ENCODE measurements at regions not wholly inside any gene's neighbourhood (a gene's known extent, or its start where the extent isn't known, plus 50 kb on each side); places are given as distances from the start of the nearest gene placed in this dataset.
"Not testable (repeated sequence)": the region's sequence is repeated elsewhere in the genome, so short reads cannot be mapped to it uniquely, and the experiment has no call there.

DNA sequence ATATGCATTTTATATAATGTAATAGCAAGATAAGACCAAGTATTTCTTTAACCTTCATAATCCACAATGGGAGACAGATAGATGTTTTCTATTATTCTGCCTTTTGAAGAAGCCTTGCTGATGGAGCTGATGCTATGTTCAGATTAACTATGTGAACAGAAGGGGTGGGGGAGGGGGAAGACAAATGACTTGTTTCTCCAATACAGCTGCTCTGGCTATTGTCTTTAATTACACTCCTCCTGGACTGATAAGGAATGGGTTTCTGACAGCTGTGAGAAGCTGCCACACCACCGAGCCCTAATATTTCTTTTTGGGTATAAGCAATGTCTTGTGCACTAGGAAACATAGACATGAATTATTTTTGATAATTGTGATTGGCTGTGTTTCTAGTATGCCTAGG lies 62.0 kb downstream of the CAVIN4 start:
- DNase-seq (ENCODE audit: low spot score): no peak

DNA sequence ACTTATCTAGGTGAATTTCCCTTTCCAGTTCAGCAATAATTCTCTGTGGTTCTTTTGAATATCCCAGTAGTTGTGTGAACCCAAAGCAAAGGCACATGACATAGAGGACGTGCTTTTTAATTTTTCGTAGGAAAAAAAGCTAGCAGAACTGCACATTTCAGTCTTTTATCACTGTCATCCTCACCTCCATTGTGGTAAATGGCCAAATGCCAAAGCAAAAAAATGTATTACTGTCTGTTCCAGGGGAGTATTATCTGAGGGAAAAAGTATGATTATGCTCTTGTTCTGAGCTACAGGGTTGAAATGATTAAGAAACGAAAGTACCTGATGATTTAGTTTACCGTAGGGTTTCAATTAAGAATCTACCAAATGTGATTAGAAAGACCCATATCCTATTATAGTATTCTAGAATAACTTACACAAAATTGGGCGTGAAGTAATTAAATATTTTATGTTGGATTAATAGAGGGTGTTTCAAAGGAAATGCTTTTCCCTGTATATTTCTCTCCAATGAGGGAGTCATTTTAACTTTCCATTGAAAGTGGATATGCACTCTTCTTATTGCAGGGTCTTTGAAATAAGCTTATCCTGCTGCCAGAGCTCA lies 62.7 kb downstream of the CAVIN4 start:
- DNase-seq (ENCODE audit: low spot score): no peak

- DNase-seq (ENCODE audit: low spot score): no peak
These were observed 63.3 kb downstream of the CAVIN4 start for GRCh38 chr9:100641166-100641565.

DNA sequence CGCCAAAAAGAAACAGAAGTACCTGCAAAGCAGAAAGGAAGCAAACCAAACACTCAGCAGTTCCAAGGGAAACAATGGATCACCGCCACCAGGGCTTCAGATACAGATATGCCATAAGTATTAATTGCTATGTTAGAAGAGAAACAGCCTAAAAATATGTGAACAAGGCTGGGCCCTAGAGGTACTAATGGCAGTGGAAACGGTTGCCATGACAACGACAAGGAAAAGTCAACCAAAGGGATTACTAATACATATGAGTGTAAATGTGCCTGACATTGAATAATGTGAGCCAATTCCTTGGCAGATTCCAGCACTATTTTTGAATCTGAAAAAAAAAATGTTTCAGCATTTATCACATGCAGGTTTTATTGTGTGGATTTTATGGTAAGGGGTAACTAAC lies 75.0 kb downstream of the CAVIN4 start:
- DNase-seq (ENCODE audit: low spot score): no peak

GRCh38 chr9:100653643-100654334 lies 75.9 kb downstream of the CAVIN4 start:
- DNase-seq (ENCODE audit: low spot score): no peak

DNA sequence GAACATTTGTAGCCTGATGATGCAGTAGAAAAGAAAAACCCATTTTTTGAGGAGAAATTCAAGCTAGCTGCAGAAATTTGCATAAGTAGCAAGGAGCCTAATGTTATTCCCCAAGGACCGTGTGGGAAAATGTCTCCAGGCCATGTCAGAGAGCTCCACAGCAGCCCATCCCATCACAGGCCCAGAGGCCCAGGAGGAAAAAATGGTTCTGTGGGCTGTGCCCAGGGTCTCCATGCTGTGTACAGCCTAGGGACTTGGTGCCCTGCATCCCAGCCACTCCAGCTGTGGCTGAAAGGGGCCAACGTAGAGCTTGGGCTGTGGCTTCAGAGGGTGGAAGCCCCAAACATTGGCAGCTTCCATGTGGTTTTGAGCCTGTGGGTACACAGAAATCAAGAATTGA lies 79.0 kb downstream of the CAVIN4 start:
- not testable (repeated sequence) for DNase-seq (ENCODE audit: low spot score)

DNA sequence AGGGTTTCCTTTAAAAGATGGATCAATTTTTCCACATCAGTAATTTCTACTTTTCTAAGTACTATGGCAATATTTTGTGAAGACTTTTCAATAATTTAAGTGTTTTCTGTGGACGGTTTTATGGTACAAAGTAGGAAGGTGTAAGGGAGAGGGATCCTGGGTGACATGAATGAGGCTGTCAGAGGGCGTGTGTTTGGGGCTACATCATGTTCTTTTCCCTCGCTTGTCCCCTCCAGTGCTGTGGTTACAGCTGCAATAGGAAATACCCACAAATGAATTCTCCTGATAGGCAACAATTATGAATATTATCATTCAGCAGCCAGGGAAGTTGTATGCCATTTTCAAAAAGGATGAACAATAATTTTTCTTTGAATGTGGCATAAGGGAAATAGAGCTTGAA lies 83.8 kb downstream of the CAVIN4 start:
- DNase-seq (ENCODE audit: low spot score): no peak

DNA sequence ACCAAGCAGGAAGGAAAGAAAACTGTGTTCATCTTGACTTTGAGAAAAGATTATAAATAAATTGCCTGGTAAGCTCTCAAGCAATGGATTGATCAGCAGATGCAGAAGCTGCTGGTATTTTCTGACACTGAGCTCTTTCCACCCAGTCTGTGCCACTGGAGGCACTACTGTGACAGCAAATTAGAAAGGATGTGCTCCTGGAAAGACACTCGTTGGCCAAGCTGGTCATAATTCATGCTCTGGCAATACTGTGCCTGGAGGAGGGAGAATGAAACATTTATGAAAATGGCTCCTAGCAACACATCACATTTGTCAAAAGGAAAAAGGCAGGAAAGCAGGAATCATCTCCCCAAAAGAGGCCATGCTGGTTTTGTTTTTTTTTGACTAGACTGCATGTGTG lies 84.2 kb downstream of the CAVIN4 start:
- no peak for DNase-seq (ENCODE audit: low spot score)

- no peak for DNase-seq (ENCODE audit: low spot score)
These were observed 89.6 kb downstream of the CAVIN4 start for GRCh38 chr9:100667448-100667847.

- DNase-seq (ENCODE audit: low spot score): no peak
These were observed 90.1 kb downstream of the CAVIN4 start for GRCh38 chr9:100668024-100668423.

GRCh38 chr9:100669968-100670367 lies 92.1 kb downstream of the CAVIN4 start:
- no peak for DNase-seq (ENCODE audit: low spot score)

DNA sequence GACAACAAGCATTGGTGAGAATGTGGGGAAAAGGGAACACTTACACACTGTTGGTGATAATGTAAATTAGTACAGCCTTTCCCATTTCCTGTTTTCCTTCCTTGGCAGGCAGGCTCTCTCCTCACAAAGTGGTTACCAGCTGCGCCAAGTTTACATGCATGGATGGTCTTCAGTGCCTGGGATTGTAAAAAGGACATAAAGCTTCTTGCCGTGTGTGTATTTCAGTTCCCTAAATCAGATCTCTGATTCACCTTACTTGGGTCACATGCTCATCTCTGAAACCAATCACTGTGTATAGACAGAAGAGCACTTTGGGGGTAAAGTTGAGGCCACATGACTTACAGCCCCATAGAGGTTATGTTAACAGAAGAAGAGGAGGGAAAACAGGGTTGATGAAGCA lies 92.8 kb downstream of the CAVIN4 start:
- no peak for DNase-seq (ENCODE audit: low spot score)

- no peak for DNase-seq (ENCODE audit: low spot score)
These were observed 94.0 kb downstream of the CAVIN4 start for GRCh38 chr9:100671898-100672297.

- no peak for DNase-seq (ENCODE audit: low spot score)
These were observed 95.4 kb downstream of the CAVIN4 start for GRCh38 chr9:100673249-100673648.

DNA sequence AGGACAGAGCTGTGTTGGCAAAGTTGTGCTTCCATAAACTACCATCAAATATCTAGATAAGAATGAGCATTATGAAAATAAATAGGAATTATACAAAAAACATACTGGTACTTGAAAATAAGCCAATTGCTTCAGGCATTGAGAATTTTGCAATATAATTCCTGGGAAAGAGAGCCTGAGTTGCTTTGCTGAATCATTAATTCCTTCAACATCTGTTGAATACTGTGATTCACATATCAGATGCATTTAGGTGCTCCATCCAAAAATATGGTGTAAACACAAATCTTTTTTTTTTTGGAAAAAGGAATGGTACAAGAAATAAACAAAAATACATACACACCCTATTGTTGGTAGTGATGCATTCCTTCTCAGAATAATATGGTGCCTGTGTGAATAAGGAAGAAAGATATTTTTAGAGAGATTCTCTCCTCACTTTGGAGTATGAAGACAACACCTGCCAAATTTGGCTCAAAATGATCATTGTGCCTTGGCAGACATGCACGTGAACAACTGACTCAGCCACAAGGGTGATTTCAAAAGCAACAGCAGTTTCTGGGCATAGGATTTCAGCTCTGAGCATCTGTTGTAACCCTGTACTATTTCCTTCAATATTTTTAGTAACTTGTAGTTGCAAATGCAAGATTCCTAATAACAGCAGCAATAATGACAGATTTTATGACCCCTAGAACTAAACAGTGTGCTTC lies 96.7 kb downstream of the CAVIN4 start:
- no peak for DNase-seq (ENCODE audit: low spot score)

DNA sequence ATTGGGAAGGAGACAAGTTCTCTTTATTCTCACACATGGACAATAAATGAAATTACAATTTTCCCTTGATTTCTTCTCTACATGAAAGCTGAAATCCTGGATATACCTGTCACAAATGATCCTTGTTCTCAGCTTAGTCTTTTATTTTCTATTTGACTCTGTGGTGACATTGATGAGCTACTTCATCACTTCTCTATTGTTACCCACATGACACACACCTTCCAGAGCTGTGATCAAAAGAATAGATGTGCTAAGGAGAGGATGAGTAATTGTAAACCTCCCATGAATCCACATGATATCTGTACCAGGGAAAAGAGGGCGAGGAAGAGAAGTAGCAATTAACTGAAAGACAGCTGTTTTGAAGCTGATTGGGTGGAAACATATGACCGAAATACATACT lies 102.0 kb downstream of the CAVIN4 start:
- no peak for DNase-seq (ENCODE audit: low spot score)

DNA sequence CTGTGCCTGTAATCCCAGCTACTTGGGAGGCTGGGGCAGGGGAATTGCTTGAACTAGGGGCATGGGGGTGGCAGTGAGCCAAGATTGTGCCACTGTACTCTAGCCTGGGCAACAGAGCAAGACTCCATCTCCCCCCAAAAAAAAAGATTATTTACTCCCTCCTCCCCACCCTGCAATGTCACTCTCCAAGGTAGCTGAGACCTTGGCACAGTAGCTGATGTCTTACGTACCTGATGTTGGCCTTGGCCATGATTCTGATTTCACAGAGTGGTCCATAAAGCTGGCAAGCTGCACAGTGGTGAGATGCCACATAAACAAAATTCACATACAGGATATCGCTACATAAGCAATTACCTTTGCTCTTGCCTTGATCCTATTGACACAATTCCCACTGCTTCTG lies 108.5 kb downstream of the CAVIN4 start:
- no peak for DNase-seq (ENCODE audit: low spot score)

DNA sequence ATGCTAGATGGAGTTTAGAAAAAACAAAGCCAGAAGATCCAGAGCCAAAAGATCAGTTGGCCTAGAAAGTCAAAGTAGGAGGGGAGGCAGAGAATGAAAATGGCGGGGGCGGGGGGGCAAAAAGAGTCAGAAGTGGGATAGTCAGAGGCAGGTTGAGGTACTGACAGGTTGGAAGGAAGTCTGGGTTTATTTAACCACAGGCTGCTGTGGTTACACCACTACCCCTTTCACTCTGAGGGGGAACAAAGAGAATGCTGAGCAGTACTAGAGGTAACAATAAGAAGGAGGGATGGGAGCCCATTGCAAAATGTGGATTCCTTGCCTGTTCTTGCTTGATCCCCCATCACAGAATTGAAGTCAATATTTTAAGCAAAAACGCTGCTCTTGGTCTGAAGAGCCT lies 111.8 kb downstream of the CAVIN4 start:
- no peak for DNase-seq (ENCODE audit: low spot score)

DNA sequence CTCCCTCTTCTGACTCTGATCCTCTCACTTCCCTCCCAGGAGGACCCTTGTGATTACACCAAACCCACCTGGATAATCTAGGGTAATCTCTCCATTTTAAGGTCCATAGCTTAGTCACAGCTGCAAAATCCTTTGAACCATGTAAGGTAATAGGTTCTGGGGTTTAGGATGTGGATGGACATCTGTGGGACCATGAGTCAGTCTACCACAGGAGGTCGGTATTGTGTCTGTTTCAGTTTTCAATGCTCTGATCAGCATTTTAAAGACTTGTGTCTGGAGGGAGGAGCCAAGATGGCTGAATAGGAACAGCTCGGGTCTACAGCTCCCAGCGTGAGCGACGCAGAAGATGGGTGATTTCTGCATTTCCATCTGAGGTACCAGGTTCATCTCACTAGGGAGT lies 112.6 kb downstream of the CAVIN4 start:
- DNase-seq (ENCODE audit: low spot score): no peak

GRCh38 chr9:100697339-100697738 lies 119.5 kb downstream of the CAVIN4 start:
- DNase-seq (ENCODE audit: low spot score): no peak

- no peak for DNase-seq (ENCODE audit: low spot score)
These were observed 121.1 kb downstream of the CAVIN4 start for GRCh38 chr9:100698945-100699344.

DNA sequence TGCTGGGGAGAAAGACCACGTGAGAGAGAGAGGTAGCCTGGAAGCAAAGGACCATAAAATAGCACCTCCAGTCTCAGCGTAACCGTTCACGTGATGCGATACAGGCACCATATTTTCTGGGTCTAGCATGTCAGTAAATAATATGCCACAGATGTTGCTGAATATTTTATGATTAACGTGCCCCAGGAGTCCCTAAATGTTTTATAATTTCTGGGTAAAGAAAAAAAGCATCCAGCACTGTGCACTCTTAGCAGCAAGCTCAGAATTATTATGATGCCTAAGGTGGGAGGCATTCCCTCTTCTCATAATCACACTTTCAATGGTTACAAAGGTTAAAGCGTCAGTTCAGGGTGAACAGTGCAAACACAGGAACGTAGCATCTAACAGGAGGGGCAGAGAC lies 121.8 kb downstream of the CAVIN4 start:
- no peak for DNase-seq (ENCODE audit: low spot score)

DNA sequence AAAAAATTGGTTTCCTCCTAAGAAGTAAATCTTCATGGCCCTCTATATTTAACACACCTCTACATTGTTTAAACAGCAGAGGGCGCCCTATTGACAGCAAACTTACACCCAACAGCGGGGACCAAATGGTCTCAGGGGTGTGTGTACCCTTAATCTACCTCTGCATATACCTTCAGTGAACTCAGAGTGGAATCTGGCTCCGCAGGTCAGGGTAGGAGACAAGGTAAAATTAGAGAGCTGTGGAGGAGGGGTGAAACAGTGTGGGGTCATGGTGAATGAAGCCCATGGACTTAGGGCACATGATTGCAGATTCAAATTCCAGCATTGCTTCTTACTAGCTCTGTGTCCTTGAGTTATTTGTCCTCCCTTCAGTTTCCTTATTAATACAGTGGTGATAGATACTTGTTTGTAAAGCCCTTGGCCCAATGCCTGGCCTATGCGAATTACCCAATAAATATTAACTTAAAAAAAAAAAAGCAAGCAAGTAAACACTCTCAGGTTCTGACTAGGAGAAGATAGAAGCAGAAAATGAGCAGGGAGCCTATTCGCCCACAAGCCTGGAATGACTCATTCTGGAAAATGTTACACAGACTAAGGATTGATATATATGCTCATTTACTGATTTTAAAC lies 122.9 kb downstream of the CAVIN4 start:
- peak; percentile 3 for DNase-seq (ENCODE audit: low spot score)
